ENCODE measurements at regions not wholly inside any gene's neighbourhood (a gene's known extent, or its start where the extent isn't known, plus 50 kb on each side); places are given as distances from the start of the nearest gene placed in this dataset.

DNA sequence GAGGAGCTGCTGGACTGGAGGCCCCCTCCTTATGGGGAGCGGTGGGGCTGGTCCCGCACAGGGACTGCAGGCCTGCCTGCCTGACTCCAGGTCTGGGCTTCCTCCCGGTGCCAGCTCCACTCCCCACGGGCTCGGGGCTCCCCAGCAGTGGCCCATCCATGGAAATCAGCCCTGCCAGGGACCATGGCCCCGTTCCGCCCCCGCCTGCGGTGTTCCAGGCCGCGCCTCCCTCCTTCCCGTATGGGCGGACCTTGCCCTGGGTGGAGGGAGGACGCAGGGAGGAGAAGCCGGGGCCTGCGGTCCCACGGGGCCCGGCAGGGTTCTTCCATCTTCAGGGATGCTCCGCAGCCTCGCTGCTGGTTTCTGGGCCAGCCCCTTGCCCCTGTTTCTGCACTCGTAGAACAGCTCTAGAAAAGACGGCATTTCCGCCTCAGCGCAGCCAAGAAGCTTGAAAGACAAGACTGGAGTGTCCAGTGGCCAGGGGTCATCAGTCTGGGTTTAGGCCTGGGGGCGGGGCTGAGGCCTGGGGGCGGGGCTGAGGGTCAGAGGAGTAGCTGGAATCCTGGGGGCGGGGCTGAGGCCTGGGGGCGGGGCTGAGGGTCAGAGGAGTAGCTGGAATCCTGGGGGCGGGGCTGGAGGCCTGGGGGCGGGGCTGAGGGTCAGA lies 1330.6 kb downstream of the BRD1 start:
- TF ChIP-seq, protein P1, sequence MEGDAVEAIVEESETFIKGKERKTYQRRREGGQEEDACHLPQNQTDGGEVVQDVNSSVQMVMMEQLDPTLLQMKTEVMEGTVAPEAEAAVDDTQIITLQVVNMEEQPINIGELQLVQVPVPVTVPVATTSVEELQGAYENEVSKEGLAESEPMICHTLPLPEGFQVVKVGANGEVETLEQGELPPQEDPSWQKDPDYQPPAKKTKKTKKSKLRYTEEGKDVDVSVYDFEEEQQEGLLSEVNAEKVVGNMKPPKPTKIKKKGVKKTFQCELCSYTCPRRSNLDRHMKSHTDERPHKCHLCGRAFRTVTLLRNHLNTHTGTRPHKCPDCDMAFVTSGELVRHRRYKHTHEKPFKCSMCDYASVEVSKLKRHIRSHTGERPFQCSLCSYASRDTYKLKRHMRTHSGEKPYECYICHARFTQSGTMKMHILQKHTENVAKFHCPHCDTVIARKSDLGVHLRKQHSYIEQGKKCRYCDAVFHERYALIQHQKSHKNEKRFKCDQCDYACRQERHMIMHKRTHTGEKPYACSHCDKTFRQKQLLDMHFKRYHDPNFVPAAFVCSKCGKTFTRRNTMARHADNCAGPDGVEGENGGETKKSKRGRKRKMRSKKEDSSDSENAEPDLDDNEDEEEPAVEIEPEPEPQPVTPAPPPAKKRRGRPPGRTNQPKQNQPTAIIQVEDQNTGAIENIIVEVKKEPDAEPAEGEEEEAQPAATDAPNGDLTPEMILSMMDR (IDR thresholded peaks at IDR 0.05 in 8 of 11, conservative IDR thresholded peaks at IDR 0.05 in 3 of 11): no peak
- no peak for TF ChIP-seq POLR2A (IDR thresholded peaks at IDR 0.05)

All from spleen (tissue), 7 donors.